Muscle of arm (tissue), 1 donor: ENCODE measurements at regions not wholly inside any gene's neighbourhood (a gene's known extent, or its start where the extent isn't known, plus 50 kb on each side); places are given as distances from the start of the nearest gene placed in this dataset.
A peak's percentile ranks its signal among the peaks of the same experiment; 100 is the strongest.
"Not testable (repeated sequence)": the region's sequence is repeated elsewhere in the genome, so short reads cannot be mapped to it uniquely, and the experiment has no call there.

Experiments used
- DNase-seq: peaks from one replicate; pipeline ENCODE4 v3.0.0-alpha.2; 2013

- DNase-seq, result no peak
These were observed 97.6 kb downstream of the ANAPC4 start for GRCh38 chr4:25474690-25475089.

- no peak for DNase-seq
These were observed 100.2 kb downstream of the ANAPC4 start for GRCh38 chr4:25477221-25477620.

DNA sequence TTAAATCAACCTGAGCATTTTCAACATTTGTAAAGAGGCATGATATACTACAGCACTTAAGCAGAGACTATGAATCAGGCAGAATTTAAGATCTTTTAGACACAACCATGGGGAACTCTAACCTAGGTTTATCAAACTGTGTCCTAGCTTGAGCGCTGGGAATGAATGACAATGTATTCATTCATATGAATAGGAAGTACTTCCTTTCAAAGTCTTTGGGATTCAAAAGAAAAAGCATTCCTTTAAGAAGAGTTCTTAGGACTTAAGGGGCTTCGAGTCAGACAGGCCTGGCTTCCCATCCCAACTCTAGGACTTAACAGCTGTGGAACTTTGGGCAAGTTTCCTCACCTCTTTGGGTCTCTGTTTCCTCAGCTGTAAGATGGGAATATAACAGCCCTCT lies 104.6 kb downstream of the ANAPC4 start:
- DNase-seq, result no peak

DNA sequence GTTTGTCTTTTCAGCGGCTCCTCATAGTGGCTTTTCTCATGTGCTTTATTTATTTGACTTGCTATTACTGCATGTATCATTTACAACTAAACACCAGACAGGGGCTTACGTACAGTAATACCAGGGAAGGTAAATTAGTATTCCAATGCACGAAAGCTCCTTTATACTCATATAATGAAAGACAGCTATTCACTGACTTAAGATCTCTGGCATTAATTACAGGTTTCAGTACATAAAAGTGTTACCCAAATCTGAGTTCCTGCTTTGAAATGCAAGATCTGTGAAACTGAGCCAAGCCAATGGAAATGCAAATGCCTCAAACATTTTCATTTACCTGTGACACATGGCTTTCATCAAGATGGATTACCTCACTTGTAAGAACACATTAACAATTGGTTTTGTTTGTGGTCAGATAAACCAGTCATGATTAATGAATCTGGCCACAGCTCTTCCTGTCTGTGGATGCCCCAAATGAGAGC lies 107.2 kb downstream of the ANAPC4 start:
- no peak for DNase-seq

GRCh38 chr4:25485104-25485503 lies 108.0 kb downstream of the ANAPC4 start:
- DNase-seq, result no peak

GRCh38 chr4:25486171-25486570 lies 109.1 kb downstream of the ANAPC4 start:
- DNase-seq, result no peak

GRCh38 chr4:25487155-25487554 lies 110.1 kb downstream of the ANAPC4 start:
- DNase-seq, result no peak

- DNase-seq, result no peak
These were observed 112.3 kb downstream of the ANAPC4 start for GRCh38 chr4:25489253-25489797.

DNA sequence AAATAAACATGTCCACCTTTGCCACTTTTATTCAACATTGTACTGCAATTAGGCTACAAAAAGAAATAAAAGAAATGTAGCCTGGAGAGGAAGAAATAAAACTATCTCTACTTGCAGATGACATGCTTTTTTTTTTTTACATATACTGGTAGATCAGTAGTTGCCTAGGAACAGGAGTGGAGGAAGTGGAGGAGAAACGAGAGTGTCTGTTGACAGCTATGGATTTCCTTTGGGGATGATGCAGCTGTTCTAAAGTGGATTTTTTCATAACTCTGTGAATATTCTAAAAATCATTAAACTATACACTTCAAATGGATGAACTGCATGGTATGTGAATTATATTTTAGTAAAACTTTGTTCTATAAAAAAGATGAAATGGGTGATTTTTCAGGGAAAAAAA lies 116.4 kb downstream of the ANAPC4 start:
- DNase-seq, result peak; percentile 2

GRCh38 chr4:25494166-25494565 lies 117.1 kb downstream of the ANAPC4 start:
- DNase-seq, result no peak

GRCh38 chr4:25500626-25501316 lies 123.7 kb downstream of the ANAPC4 start:
- peak; percentile 39 for DNase-seq

DNA sequence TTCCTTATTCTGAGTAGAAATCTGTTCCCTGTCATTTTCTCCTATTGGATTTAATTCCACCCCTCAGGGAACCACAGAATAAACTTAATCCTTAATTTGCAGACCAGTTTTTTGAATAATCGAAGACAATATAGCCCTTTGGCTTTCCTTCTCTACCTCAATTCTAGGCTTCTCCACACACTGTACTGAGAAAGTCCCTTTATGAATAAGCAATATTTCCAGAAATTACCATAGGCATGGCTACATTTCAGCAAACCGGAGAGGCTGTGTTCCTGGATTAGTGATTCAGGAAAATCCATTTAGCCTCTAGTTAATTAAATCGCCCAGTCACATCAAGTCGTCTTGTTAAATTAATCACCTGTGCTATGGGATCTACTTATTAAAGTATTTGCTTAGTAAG lies 125.1 kb downstream of the ANAPC4 start:
- no peak for DNase-seq

GRCh38 chr4:25503779-25504178 lies 126.7 kb downstream of the ANAPC4 start:
- DNase-seq, result no peak

GRCh38 chr4:25504932-25505636 lies 128.0 kb downstream of the ANAPC4 start:
- DNase-seq, result no peak

- no peak for DNase-seq
These were observed 128.6 kb downstream of the ANAPC4 start for GRCh38 chr4:25505637-25505991.

- DNase-seq, result no peak
These were observed 129.0 kb downstream of the ANAPC4 start for GRCh38 chr4:25506032-25506571.

DNA sequence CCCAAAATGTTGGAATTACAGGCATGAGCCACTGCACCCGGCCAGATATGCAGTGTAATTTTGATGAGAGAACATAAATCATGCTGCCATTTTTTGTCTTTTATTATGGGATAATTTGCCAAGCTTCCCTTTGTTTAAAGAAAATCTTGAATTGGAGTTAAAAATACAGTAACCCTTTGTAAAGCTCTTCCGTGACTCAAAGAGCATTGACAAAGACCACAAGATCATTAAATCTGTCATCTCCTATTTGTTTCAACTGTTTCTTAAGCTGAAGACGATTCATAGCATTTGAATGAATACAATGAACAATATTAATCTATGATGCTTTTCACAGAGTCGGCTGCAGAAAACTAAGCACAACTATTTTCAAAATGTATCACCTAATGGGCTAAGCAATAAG lies 132.6 kb downstream of the ANAPC4 start:
- no peak for DNase-seq

DNA sequence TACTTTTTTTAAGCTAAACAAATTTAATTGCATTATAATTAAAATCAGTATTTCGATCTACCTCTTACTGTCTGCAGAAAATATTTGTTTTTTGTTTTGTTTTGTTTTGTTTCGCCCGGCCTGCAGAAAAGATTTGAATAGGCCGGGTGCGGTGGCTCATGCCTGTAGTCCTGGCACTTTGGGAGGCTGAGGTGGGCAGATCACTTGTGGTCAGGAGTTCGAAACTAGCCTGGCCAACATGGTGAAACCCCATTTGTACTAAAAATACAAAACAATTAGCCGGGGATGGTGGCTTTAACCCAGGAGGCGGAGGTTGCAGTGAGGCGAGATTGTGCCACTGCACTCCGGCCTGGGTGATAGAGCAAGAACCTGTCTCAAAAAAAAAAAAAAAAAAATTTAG lies 134.8 kb downstream of the ANAPC4 start:
- DNase-seq, result not testable (repeated sequence)

DNA sequence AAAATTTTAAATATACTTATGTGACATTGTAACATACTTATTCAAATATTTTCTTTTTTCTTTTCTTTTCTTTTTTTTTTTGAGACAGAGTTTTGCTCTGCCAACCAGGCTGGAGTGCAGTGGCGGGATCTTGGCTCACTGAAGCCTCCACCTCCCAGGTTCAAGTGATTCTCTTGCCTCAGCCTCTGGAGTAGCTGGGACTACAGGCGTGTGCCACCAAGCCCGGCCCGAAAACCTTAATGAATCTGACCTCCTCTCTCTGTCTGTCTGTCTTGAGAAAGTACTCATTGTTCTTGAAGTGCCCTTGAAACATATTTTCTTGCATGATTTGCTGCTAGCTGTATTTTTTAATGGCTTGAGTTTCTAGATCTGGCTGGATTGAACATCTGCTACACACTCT lies 136.8 kb downstream of the ANAPC4 start:
- DNase-seq, result no peak

DNA sequence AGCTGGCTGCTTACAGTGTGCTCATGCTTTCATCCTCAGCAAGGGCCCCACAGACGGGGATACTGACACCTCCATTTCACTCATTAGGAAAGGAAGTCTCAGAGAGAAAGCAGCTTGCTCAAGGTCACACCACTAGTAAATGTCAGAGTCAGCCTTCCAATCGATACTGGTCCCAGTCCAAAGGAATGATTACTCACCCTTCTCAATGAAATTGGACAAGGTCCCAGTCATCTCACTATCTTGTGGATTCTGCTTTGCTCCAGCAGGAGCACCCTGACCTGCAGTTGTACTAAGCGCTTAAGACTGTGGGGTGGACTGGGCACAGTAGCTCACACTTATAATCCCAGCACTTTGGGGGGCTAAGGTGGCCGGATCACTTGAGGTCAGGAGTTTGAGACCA lies 132.2 kb upstream of the SLC34A2 start:
- DNase-seq, result no peak

DNA sequence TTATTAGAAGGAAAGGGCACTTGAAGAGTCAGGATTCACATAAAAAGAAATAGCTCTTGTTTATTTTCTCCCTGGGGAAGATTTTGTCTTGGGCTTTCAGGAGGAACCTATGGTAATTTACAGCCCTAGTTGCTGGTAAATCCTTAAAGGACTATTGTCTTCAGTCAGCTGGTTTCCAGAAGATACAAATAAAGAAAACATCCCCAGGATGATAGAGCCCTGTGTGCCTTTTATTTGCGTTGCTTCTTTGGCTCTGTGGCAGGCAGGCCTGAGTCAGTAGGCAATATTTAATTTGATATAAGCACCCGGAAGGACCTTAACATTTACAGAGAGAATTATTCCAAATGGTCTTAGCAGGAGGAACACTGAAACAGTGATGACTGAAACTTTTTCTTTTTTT lies 131.0 kb upstream of the SLC34A2 start:
- DNase-seq, result no peak

- DNase-seq, result no peak
These were observed 129.8 kb upstream of the SLC34A2 start for GRCh38 chr4:25525896-25526295.

DNA sequence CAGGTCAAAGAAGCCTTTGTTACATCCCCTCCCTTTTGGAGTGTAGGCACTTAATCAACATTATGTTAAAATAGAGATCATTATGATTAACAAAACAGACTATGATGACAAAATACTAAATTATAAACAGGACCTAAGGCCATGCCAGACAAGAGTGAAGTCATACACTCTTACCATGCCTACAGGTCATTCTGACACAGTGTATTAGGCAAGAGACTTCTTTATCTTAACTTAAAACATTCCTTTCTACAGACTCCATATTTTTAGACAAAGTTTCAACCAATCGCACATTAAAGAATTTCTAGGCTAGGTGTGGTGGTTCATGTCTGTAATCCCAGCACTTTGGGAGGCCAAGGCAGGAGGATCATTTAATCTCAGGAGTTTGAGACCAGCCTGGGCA lies 128.6 kb upstream of the SLC34A2 start:
- DNase-seq, result no peak
